ENCODE measurements at regions not wholly inside any gene's neighbourhood (a gene's known extent, or its start where the extent isn't known, plus 50 kb on each side); places are given as distances from the start of the nearest gene placed in this dataset.

DNA sequence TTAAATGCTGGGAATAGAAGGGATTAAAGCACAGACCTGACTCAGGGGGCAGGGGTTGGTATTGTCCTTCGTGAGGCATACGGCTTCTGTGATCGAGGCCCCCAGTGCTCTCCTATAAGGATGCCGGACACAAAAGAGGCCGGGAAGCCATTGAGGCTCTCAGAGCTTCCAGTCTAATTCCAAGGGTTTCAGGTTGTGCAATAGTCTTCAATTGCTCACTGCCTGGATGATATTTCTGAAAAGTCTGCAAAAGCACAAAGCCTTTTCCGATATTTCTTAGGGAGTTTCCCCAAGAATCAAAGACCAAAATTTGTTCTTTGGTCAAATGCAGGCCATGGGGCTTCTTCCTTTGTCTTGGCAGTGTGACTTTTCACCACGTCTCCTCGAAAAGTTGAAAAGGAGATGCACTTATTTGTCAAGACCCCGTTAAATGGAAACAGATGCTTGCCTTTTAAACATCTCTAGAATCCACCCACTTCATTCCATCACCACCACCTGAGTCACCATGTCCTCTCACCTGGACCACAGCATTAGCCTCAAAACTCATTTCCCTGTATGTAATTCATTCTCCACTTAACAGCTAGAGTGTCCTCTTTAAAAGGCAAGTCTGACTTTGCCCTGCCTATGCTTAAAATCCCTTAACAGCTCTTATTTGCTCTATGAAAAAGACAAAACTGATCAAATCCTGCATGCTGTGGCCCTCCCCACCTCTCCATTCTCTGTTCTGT is 134.8 kb upstream of the NAMPT start:
- TF ChIP-seq POLR2A (IDR thresholded peaks at IDR 0.05; ENCODE audit: low read length) (no peak), GATA1 (IDR thresholded peaks at IDR 0.05; ENCODE audit: low read depth, low read length) (no peak)
- DNase-seq: no peak

DNA sequence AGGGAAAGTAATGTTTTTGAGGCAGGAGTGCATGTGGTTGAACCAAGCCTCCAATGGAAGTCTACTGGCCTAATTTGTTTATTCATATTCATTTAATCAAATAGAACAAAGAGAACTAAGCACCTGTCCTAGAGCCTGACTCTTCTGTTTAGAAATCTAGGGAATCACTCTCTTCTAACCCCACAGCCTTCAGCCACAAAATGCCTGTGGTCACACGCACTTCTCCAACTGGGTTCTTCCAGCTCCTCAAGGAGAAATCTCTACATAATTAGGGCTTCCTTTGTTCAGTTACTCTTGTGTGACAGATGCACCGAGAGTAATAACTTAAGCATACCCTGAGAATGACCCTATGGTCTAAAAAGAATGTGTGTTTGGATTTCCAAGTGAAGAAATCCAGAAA is 133.7 kb upstream of the NAMPT start:
- DNase-seq: no peak

DNA sequence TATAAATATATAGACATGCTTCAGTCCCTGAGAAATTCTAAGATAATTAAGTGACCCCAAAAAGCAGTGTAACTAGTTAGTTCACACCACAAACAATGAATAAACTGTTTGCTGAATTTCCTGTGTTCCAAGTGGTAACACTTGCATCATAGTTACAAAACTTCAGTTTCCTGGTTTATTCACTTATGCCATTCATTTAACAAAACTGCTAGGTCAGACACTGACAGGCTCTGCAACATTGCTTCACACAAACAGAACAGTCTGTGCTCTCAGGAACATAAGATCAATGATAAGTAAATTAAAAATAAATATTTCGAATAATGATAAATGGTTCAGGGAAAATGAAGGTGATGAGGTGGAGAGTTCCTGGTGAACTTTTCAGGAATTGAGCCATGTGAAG is 133.3 kb upstream of the NAMPT start:
- TF ChIP-seq GATA1 (IDR thresholded peaks at IDR 0.05; ENCODE audit: low read depth, low read length): no peak
- TF ChIP-seq POLR2A (IDR thresholded peaks at IDR 0.05; ENCODE audit: low read length): no peak
- no peak for DNase-seq

More for the DNA sequence above, 133.7 kb upstream of the NAMPT start:
- TF ChIP-seq POLR2A (IDR thresholded peaks at IDR 0.05; ENCODE audit: low read length) (no peak), GATA1 (IDR thresholded peaks at IDR 0.05; ENCODE audit: low read depth, low read length) (no peak)

GRCh38 chr7:106417273-106417902 is 132.6 kb upstream of the NAMPT start:
- DNase-seq: no peak
- no peak for TF ChIP-seq POLR2A (IDR thresholded peaks at IDR 0.05; ENCODE audit: low read length)
- no peak for TF ChIP-seq GATA1 (IDR thresholded peaks at IDR 0.05; ENCODE audit: low read depth, low read length)

GRCh38 chr7:106416430-106416829 is 131.6 kb upstream of the NAMPT start:
- DNase-seq: no peak
- TF ChIP-seq POLR2A (IDR thresholded peaks at IDR 0.05; ENCODE audit: low read length): no peak
- TF ChIP-seq GATA1 (IDR thresholded peaks at IDR 0.05; ENCODE audit: low read depth, low read length): no peak

- TF ChIP-seq GATA1 (IDR thresholded peaks at IDR 0.05; ENCODE audit: low read depth, low read length) (no peak), POLR2A (IDR thresholded peaks at IDR 0.05; ENCODE audit: low read length) (no peak)
- DNase-seq: no peak
Observed at GRCh38 chr7:106415433-106415832, 130.7 kb upstream of the NAMPT start.

GRCh38 chr7:106413446-106413845 is 128.7 kb upstream of the NAMPT start:
- TF ChIP-seq POLR2A (IDR thresholded peaks at IDR 0.05; ENCODE audit: low read length) (no peak), GATA1 (IDR thresholded peaks at IDR 0.05; ENCODE audit: low read depth, low read length) (no peak)
- no peak for DNase-seq

DNA sequence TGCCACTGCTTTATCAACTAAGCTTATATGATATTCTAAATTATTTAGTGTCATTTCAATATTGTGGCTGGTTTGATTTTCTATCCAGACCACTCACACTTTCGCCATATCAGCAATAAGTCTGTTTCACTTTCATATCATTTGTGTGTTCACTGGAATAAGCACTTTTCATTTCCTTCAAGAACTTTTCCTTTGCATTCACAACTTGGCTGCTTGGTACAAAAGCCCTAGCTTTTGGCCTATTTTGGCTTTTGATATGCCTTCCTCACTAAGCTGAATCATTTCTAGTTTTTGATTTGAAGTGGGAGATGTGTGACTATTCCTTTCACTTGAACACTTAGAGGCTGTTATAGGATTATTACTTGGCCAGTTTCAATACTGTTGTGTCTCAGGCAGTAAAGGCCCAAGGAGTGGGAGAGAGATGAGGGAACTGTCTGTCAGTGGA is 120.9 kb upstream of the NAMPT start:
- TF ChIP-seq POLR2A (IDR thresholded peaks at IDR 0.05; ENCODE audit: low read length) (no peak), GATA1 (IDR thresholded peaks at IDR 0.05; ENCODE audit: low read depth, low read length) (no peak)
- no peak for DNase-seq

DNA sequence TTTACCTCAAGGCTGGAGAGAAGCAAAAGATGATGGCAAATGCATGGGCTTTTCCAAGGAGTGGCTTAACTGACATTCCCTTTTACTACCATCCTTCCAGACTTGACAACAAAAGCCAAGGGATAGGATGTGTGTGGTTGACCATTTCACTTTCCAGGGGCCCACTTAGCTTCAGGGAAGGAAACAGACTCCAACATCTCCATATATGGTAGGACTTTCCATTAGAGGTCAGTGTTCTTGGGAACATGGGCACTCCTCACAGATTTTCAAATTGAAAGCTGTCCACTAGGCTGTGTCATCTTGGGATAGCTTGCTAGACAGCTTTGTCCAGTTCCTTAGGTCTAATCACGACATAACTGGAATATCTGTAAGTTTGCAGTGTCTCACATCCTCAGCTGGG is 118.1 kb upstream of the NAMPT start:
- DNase-seq: no peak
- TF ChIP-seq GATA1 (IDR thresholded peaks at IDR 0.05; ENCODE audit: low read depth, low read length) (no peak), POLR2A (IDR thresholded peaks at IDR 0.05; ENCODE audit: low read length) (no peak)

DNA sequence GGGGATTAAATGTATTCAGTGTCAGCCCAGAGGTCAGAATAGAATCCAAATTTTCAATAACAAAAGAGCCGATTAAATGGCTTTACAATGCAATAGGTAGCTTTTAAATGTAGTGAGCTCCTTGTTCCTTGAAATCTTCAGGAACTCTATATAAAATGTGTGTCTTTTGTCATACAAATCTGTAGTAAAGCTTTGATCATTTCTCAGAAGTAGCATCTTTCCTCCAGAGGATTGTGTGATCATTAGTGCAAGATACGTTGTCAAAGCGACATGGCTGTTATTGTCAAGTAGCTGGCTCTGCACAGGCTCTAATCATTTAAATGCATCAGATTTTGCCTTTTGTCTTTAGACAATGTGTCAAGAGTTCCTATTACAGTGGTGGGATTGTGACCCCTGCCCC is 116.1 kb upstream of the NAMPT start:
- DNase-seq: no peak
- TF ChIP-seq GATA1 (IDR thresholded peaks at IDR 0.05; ENCODE audit: low read depth, low read length): no peak
- no peak for TF ChIP-seq POLR2A (IDR thresholded peaks at IDR 0.05; ENCODE audit: low read length)

DNA sequence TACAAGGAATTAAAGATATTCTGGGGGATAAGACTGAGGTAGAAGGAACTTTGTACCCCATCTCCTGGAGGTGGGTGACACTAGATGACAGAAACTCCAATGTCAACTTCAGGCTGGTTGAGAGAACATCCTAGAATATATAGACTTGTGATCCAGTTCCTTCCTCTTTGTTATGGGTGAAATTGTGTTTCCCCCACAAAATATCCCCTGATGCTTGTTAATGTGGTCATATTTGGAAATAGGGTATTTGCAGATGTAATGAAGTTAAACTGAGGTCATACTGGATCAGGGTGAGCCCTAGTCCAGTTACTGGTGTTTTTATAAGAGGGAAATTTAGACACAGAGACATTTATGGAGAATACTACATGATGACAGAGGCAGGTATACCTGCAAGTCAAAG is 114.0 kb upstream of the NAMPT start:
- TF ChIP-seq GATA1 (IDR thresholded peaks at IDR 0.05; ENCODE audit: low read depth, low read length): no peak
- TF ChIP-seq POLR2A (IDR thresholded peaks at IDR 0.05; ENCODE audit: low read length): no peak
- no peak for DNase-seq

- DNase-seq: no peak
- no peak for TF ChIP-seq POLR2A (IDR thresholded peaks at IDR 0.05; ENCODE audit: low read length)
- TF ChIP-seq GATA1 (IDR thresholded peaks at IDR 0.05; ENCODE audit: low read depth, low read length): no peak
Observed at GRCh38 chr7:106397994-106398393, 113.2 kb upstream of the NAMPT start.

DNA sequence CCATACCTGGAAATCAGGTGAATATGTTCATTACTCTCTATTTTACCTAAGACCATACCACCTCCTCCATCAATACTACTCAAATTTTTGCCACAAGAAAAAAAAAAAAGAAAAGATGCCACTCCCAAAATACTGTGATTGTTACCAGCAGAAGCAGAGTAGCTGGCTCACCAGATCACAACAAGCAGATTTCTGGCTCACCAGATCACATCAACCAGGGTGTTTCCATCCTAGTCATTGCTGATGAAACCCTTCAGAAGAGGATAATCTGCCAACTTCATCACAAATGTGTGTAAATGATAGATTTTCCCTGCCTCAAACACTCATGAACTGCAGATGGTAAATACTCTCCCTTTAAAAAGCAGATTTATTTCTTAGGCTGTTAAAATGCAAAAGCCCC is 109.7 kb upstream of the NAMPT start:
- no peak for TF ChIP-seq POLR2A (IDR thresholded peaks at IDR 0.05; ENCODE audit: low read length)
- no peak for TF ChIP-seq GATA1 (IDR thresholded peaks at IDR 0.05; ENCODE audit: low read depth, low read length)
- no peak for DNase-seq

DNA sequence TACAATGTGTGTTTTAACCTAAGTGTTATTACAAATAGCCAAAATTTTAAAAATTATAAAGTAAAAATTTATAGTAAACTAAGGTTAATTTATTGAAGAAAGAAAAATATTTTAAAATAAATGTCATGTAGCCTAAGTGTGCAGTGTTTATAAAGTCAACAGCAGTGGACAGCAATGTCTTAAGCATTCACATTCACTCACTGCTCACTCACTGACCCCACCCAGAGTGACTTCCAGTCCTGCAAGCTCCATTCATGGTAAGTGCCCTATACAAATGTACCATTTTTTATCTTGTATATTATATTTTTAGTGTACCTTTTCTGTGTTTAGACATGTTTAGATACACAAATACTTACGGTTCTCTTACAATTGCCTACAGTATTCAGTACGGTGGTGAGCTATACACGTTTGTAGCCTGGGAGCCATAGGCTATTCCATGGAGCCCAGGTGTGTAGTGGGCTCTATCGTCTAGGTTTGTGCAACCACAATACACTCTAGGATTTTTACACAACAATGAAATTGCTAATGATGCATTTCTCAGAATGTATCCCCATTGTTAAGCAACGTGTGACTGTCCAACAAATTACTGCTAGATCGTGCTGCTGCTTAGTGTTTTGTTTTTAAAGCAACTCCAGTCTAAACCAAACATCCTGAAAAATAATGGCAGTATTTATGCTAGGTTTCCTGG is 108.9 kb upstream of the NAMPT start:
- DNase-seq: no peak
- TF ChIP-seq GATA1 (IDR thresholded peaks at IDR 0.05; ENCODE audit: low read depth, low read length): no peak
- no peak for TF ChIP-seq POLR2A (IDR thresholded peaks at IDR 0.05; ENCODE audit: low read length)

Measured in erythroblast (primary cell).